GM13976 (cell line): ENCODE measurements at regions not wholly inside any gene's neighbourhood (a gene's known extent, or its start where the extent isn't known, plus 50 kb on each side); places are given as distances from the start of the nearest gene placed in this dataset.
"Not testable (repeated sequence)": the region's sequence is repeated elsewhere in the genome, so short reads cannot be mapped to it uniquely, and the experiment has no call there.

ENCODE experiments used
- DNase-seq: peaks from one replicate; pipeline ENCODE4 v3.0.0; 2012; ENCODE audit warnings: low spot score
- in situ Hi-C: fragments of 300-500 bp; cut with MboI; formaldehyde crosslinking; loops from one replicate; pipeline ENCODE4 v1.12.0; 2022; ENCODE audit warnings: low sequenced_read_pairs, mixed read lengths, inconsistent platforms; ENCODE audit not compliant: unreplicated experiment
- TF ChIP-seq, protein P1 (sequence below): IDR thresholded peaks from 2 replicates; pipeline ENCODE4 v1.5.1; 2012; ENCODE audit warnings: borderline replicate concordance, mild to moderate bottlenecking; ENCODE audit not compliant: insufficient read depth; ENCODE audit errors: extremely low read depth, missing control alignments, control extremely low read depth

GRCh38 chr10:2529945-2530344, 537.4 kb upstream of the PFKP start:
- DNase-seq: no peak
- TF ChIP-seq, protein P1, sequence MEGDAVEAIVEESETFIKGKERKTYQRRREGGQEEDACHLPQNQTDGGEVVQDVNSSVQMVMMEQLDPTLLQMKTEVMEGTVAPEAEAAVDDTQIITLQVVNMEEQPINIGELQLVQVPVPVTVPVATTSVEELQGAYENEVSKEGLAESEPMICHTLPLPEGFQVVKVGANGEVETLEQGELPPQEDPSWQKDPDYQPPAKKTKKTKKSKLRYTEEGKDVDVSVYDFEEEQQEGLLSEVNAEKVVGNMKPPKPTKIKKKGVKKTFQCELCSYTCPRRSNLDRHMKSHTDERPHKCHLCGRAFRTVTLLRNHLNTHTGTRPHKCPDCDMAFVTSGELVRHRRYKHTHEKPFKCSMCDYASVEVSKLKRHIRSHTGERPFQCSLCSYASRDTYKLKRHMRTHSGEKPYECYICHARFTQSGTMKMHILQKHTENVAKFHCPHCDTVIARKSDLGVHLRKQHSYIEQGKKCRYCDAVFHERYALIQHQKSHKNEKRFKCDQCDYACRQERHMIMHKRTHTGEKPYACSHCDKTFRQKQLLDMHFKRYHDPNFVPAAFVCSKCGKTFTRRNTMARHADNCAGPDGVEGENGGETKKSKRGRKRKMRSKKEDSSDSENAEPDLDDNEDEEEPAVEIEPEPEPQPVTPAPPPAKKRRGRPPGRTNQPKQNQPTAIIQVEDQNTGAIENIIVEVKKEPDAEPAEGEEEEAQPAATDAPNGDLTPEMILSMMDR: no peak
- in situ Hi-C loops: no loop called here

GRCh38 chr10:2525781-2526180, 541.6 kb upstream of the PFKP start:
- in situ Hi-C loops: no loop called here
- TF ChIP-seq, protein P1: no peak
- no peak for DNase-seq

DNA sequence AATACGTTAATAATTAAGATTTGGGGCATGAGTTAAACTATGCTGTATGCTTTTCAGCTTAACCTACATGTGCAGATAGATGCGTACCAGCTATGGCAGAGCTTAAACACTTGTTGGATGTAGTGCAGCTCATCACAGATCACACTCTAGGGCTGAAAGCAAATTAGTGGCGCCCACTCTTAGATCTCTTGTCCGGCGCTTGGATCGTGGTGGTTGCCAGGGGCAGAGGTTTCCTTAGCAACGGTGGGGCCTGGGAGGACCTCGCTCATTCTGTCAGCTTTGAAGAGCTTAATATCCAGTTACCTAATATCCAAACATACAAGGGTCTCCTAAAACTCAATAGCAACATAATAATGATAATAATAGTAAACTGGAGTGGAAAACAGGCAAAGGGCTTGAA, 548.2 kb upstream of the PFKP start:
- TF ChIP-seq, protein P1: no peak
- DNase-seq: no peak
- in situ Hi-C loops: no loop called here

GRCh38 chr10:2509081-2509531, 558.2 kb upstream of the PFKP start:
- TF ChIP-seq, protein P1: no peak
- in situ Hi-C loops: no loop called here
- DNase-seq: no peak

DNA sequence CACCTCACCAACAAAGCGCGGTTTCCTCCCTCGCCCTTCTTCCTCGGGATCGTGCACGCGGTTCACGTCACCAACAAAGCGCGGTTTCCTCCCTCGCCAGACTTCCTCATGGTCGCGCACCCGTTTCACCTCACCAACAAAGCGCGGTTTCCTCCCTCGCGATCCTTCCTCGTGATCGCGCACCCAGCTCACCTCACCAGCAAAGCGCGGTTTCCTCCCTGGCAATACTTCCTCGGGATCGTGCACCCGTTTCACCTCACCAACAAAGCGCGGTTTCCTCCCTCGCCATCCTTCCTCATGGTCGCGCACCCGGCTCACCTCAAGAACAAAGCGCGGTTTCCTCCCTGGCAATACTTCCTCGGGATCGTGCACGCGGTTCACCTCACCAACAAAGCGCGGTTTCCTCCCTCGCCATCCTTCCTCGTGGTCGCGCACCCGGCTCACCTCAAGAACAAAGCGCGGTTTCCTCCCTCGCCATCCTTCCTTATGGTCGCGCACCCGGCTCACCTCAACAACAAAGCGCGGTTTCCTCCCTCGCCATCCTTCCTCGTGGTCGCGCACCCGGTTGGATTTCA, 565.9 kb upstream of the PFKP start:
- DNase-seq: not testable (repeated sequence)

DNA sequence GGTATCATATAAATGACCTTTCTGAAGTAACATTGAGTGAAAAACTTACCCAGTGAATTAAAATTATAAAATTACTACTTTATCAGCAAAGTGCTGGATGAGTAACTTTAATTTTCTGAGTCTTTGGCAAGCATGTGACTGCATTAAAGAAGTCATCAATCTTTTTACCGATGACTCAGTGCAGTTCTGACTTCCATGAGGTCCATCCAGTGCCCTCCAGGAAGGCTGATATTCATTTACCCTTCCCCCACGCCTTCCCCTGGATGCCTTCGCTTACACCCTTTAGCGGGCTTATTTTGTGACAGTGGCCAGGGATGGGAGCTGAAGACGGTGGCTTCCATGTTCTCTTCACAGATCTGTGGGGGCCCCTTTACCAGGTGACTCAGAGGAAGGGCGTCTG, 572.9 kb upstream of the PFKP start:
- DNase-seq: no peak
- TF ChIP-seq, protein P1: no peak
- in situ Hi-C loops: no loop called here

More for the DNA sequence above, 565.9 kb upstream of the PFKP start:
- in situ Hi-C loops: not testable (repeated sequence)

- TF ChIP-seq, protein P1: no peak
- in situ Hi-C loops: no loop called here
- DNase-seq: no peak
Measured at GRCh38 chr10:2488446-2489005, 578.8 kb upstream of the PFKP start.
